Hepatocyte (in vitro differentiated cells): ENCODE measurements at regions not wholly inside any gene's neighbourhood (a gene's known extent, or its start where the extent isn't known, plus 50 kb on each side); places are given as distances from the start of the nearest gene placed in this dataset.

ENCODE experiments used
- EZH2 ChIP-seq: fragments of 200-600 bp; sonication (generic); IDR thresholded peaks from 2 replicates; pipeline ENCODE4 v1.6.1; 2016; ENCODE audit warnings: antibody characterized with exemption, mild to moderate bottlenecking, borderline replicate concordance
- TF ChIP-seq, protein P1 (sequence below): fragments of 200-600 bp; sonication (generic); IDR thresholded peaks from 2 replicates; pipeline ENCODE4 v1.5.1; 2016; ENCODE audit warnings: antibody characterized with exemption, mild to moderate bottlenecking; ENCODE audit not compliant: poor library complexity

GRCh38 chr9:118612201-118612600 lies 757.0 kb downstream of the BRINP1 start:
- TF ChIP-seq, protein P1, sequence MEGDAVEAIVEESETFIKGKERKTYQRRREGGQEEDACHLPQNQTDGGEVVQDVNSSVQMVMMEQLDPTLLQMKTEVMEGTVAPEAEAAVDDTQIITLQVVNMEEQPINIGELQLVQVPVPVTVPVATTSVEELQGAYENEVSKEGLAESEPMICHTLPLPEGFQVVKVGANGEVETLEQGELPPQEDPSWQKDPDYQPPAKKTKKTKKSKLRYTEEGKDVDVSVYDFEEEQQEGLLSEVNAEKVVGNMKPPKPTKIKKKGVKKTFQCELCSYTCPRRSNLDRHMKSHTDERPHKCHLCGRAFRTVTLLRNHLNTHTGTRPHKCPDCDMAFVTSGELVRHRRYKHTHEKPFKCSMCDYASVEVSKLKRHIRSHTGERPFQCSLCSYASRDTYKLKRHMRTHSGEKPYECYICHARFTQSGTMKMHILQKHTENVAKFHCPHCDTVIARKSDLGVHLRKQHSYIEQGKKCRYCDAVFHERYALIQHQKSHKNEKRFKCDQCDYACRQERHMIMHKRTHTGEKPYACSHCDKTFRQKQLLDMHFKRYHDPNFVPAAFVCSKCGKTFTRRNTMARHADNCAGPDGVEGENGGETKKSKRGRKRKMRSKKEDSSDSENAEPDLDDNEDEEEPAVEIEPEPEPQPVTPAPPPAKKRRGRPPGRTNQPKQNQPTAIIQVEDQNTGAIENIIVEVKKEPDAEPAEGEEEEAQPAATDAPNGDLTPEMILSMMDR, result no peak
- no peak for TF ChIP-seq EZH2
